Endothelial cell of umbilical vein (primary cell): ENCODE measurements at regions not wholly inside any gene's neighbourhood (a gene's known extent, or its start where the extent isn't known, plus 50 kb on each side); places are given as distances from the start of the nearest gene placed in this dataset.

Source experiments
- BruUV-seq: library from RNA; stranded (reverse); fragments of 400-500 nt; replicated peaks from 2 replicates; lab custom pipeline; 2021; lab: Mats Ljungman, UMichigan
- CTCF ChIA-PET: fragments of 300-600, 350-600 bp; sonication (Branson Sonifier 250); formaldehyde crosslinking; loops from one replicate; lab custom pipeline; 2021; ENCODE audit warnings: antibody characterized with exemption, inconsistent platforms; lab: Charles Lee
- POLR2A ChIA-PET: fragments of 300-600, 350-600 bp; sonication (Branson Sonifier 250); formaldehyde crosslinking; loops from one replicate; lab custom pipeline; 2021; ENCODE audit warnings: antibody characterized with exemption, inconsistent platforms; lab: Charles Lee
- DNase-seq: peaks from one replicate; pipeline ENCODE4 v3.0.0-alpha.2; 2011; ENCODE audit warnings: low read depth, low spot score
- FAIRE-seq: peaks from 2 replicates; lab custom pipeline; 2011; peaks lifted over from hg19 to GRCh38; lab: Jason Lieb, UNC
- H2AFZ ChIP-seq: 2 replicates; pipeline ENCODE4 v1.6.0; 2012; ENCODE audit warnings: low read depth, low read length, control low read depth, inconsistent platforms
- H3K27ac ChIP-seq: 2 replicates; pipeline ENCODE4 v1.5.1; 2011; ENCODE audit warnings: low read depth, mild to moderate bottlenecking, control low read depth, low read length, moderate library complexity; ENCODE audit not compliant: insufficient read depth
- H3K27me3 ChIP-seq, 2 experiments: 2 replicates each; pipeline versions ENCODE4 v1.6.0 to v1.6.1; 2011; ENCODE audit warnings: low read length in 2 of 2, mixed read lengths in 1 of 2; ENCODE audit not compliant: control insufficient read depth in 2 of 2, insufficient read depth in 2 of 2
- H3K36me3 ChIP-seq, 2 experiments: 2 replicates in 1 of 2; 3 replicates in 1 of 2; pipeline ENCODE4 v1.5.1; 2011; ENCODE audit warnings: low read length in 2 of 2, mild to moderate bottlenecking in 1 of 2, moderate library complexity in 1 of 2; ENCODE audit not compliant: control insufficient read depth in 2 of 2, insufficient read depth in 2 of 2; ENCODE audit errors: extremely low read depth in 1 of 2
- H3K4me1 ChIP-seq: 3 replicates; pipeline ENCODE4 v1.5.1; 2011; ENCODE audit warnings: mild to moderate bottlenecking, low read length; ENCODE audit not compliant: control insufficient read depth, insufficient read depth; ENCODE audit errors: extremely low read depth
- H3K4me2 ChIP-seq: 2 replicates; pipeline ENCODE4 v1.6.1; 2011; ENCODE audit warnings: low read length, control low read depth, mixed read lengths; ENCODE audit not compliant: insufficient read depth
- H3K4me3 ChIP-seq, 3 experiments: fragments of 200-600 bp in 1 of 3; sonication (generic), shearing (Covaris generic) in 1 of 3; replicated peaks in 1 of 3; 2 replicates each; pipeline ENCODE4 v1.5.1; 2011 to 2016; ENCODE audit warnings: control low read depth in 3 of 3, low read length in 3 of 3, mild to moderate bottlenecking in 2 of 3, inconsistent platforms in 1 of 3, low read depth in 1 of 3, moderate library complexity in 1 of 3; ENCODE audit not compliant: insufficient read depth in 1 of 3
- H3K79me2 ChIP-seq: 2 replicates; pipeline ENCODE4 v1.6.0; 2012; ENCODE audit warnings: low read length, inconsistent platforms; ENCODE audit not compliant: control insufficient read depth, insufficient read depth
- H3K9ac ChIP-seq: replicated peaks from 2 replicates; pipeline ENCODE3; 2011; ENCODE audit warnings: low read length, control low read depth; ENCODE audit not compliant: insufficient read depth; ENCODE audit errors: extremely low read depth
- H3K9me1 ChIP-seq: replicated peaks from 3 replicates; pipeline ENCODE4 v1.6.0; 2011; ENCODE audit warnings: mild to moderate bottlenecking, low read length; ENCODE audit not compliant: control insufficient read depth, insufficient read depth; ENCODE audit errors: extremely low read depth
- H3K9me3 ChIP-seq: replicated peaks from 2 replicates; pipeline ENCODE4 v1.5.1; 2012; ENCODE audit warnings: low read length, inconsistent platforms; ENCODE audit not compliant: control insufficient read depth, insufficient read depth
- H4K20me1 ChIP-seq: replicated peaks from 2 replicates; pipeline ENCODE3; 2011; ENCODE audit warnings: mild to moderate bottlenecking, low read length; ENCODE audit not compliant: control insufficient read depth, insufficient read depth; ENCODE audit errors: extremely low read depth
- CTCF ChIP-seq, 2 donors: IDR thresholded peaks; 1 replicate in 1 of 2; 2 replicates in 1 of 2; pipeline ENCODE4 v1.5.1; 2011; ENCODE audit warnings: low read length in 2 of 2, mild to moderate bottlenecking in 2 of 2, moderate library complexity in 2 of 2, control low read depth in 1 of 2, inconsistent platforms in 1 of 2, low read depth in 1 of 2; ENCODE audit not compliant: insufficient read depth in 1 of 2; ENCODE audit errors: extremely low read depth in 1 of 2
- EZH2 ChIP-seq: IDR thresholded peaks from 2 replicates; pipeline ENCODE4 v1.6.1; 2012; ENCODE audit warnings: borderline replicate concordance, low read depth, mild to moderate bottlenecking, moderate library complexity, low read length, inconsistent platforms; ENCODE audit not compliant: severe bottlenecking
- FOS ChIP-seq: IDR thresholded peaks from 2 replicates; pipeline ENCODE4 v1.6.1; 2011; ENCODE audit warnings: mild to moderate bottlenecking, low read length, moderate library complexity, borderline replicate concordance; ENCODE audit not compliant: insufficient read depth
- GATA2 ChIP-seq: IDR thresholded peaks from 2 replicates; pipeline ENCODE4 v1.7.0; 2011; ENCODE audit warnings: low read depth, mild to moderate bottlenecking, moderate library complexity, mixed read lengths, low read length; ENCODE audit not compliant: insufficient read length, insufficient read depth
- JUN ChIP-seq: IDR thresholded peaks from 2 replicates; pipeline ENCODE4 v1.6.1; 2011; ENCODE audit warnings: borderline replicate concordance, low read depth; ENCODE audit not compliant: insufficient read length, insufficient read depth
- MYC ChIP-seq: IDR thresholded peaks from one replicate; pipeline ENCODE4 v1.6.1; 2011; ENCODE audit warnings: mild to moderate bottlenecking, low read depth, low read length
- POLR2A ChIP-seq: IDR thresholded peaks from 2 replicates; pipeline ENCODE4 v1.6.1; 2012; ENCODE audit warnings: low read depth, mild to moderate bottlenecking, control low read depth, low read length
- POLR2AphosphoS5 ChIP-seq: IDR thresholded peaks from 2 replicates; pipeline ENCODE4 v1.6.1; 2012; ENCODE audit warnings: low read depth, mild to moderate bottlenecking, control low read depth, low read length, moderate library complexity; ENCODE audit not compliant: insufficient read depth
- dilution Hi-C: fragments of 300-500 bp; cut with MboI; formaldehyde crosslinking; loops from one replicate; pipeline ENCODE4 v1.15.0; 2019; ENCODE audit warnings: low sequenced_read_pairs; ENCODE audit not compliant: extremely low pct_ligation_motif_present
- intact Hi-C: fragments of 100-400 bp; cut with micrococcal nuclease; formaldehyde crosslinking; loops from one replicate; pipeline ENCODE4 v1.10.0; 2022
- TF ChIP-seq, protein P1 (sequence below): IDR thresholded peaks from 2 replicates; pipeline ENCODE4 v1.6.1; 2011; ENCODE audit not compliant: insufficient read depth, insufficient read length

- no peak for TF ChIP-seq FOS
- POLR2A ChIA-PET, result no interaction called here
- no peaks in the 10 kb centered on the region for H3K27me3 ChIP-seq
- H3K4me2 ChIP-seq, result no peak overlapping the region
- no peak overlapping the region for H3K9ac ChIP-seq
- DNase-seq, result no peak
- no peak overlapping the region for H3K4me3 ChIP-seq
- H2AFZ ChIP-seq, result no peak overlapping the region
- no peaks in the 10 kb centered on the region for H3K79me2 ChIP-seq
- CTCF ChIA-PET, result no interaction called here
- H3K36me3 ChIP-seq, result no peaks in the 10 kb centered on the region
- intact Hi-C loops (no loop called here), dilution Hi-C loops (no loop called here)
- no peaks in the 10 kb centered on the region for H3K9me3 ChIP-seq
- no peaks in the 10 kb centered on the region for H3K9me1 ChIP-seq
- no peaks in the 10 kb centered on the region for H4K20me1 ChIP-seq
- no peak for FAIRE-seq
- no TSS peak for BruUV-seq
- H3K4me1 ChIP-seq, result peaks cover 17% of the 10 kb centered on the region
- H3K27ac ChIP-seq, result no peak overlapping the region
Measured at GRCh38 chr1:79808816-79809475, 802.4 kb upstream of the ADGRL4 start.

- FAIRE-seq, result no peak
Measured at GRCh38 chr1:79807816-79808215, 801.3 kb upstream of the ADGRL4 start.

More at GRCh38 chr1:79807816-79808215, 801.3 kb upstream of the ADGRL4 start:
- ChIA-PET POLR2A (no interaction called here), CTCF (no interaction called here)
- Histone ChIP-seq H3K4me3 (no peak overlapping the region), H3K9me1 (no peaks in the 10 kb centered on the region), H3K79me2 (no peaks in the 10 kb centered on the region), H3K27me3 (no peaks in the 10 kb centered on the region), H3K27ac (no peak overlapping the region), H3K9ac (no peak overlapping the region), H3K4me1 (peaks cover 17% of the 10 kb centered on the region), H2AFZ (no peak overlapping the region), H4K20me1 (no peaks in the 10 kb centered on the region), H3K4me2 (no peak overlapping the region), H3K36me3 (no peaks in the 10 kb centered on the region), H3K9me3 (no peaks in the 10 kb centered on the region)
- dilution Hi-C loops, result no loop called here
- no peak for DNase-seq
- no TSS peak for BruUV-seq
- TF ChIP-seq, protein P1, sequence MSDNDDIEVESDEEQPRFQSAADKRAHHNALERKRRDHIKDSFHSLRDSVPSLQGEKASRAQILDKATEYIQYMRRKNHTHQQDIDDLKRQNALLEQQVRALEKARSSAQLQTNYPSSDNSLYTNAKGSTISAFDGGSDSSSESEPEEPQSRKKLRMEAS, result no peak
- TF ChIP-seq FOS, result no peak
- TF ChIP-seq EZH2, result no peak
- TF ChIP-seq MYC, result no peak
- no peak for TF ChIP-seq GATA2
- TF ChIP-seq JUN, result no peak
- no peak for TF ChIP-seq POLR2AphosphoS5
- no peak for TF ChIP-seq CTCF (IDR thresholded peaks at IDR 0.05; ENCODE audit: extremely low read depth in 1 of 2, insufficient read depth in 1 of 2, low read depth in 1 of 2, low read length in 2 of 2)
- TF ChIP-seq POLR2A, result no peak
- intact Hi-C loops, result no loop called here
